BLaER1 treated with 17β-estradiol and CSF1 and Interleukin-3, amounts not matched to agents 10 nM and 100 nM (cell line): ENCODE measurements at regions not wholly inside any gene's neighbourhood (a gene's known extent, or its start where the extent isn't known, plus 50 kb on each side); places are given as distances from the start of the nearest gene placed in this dataset.
"Not testable (repeated sequence)": the region's sequence is repeated elsewhere in the genome, so short reads cannot be mapped to it uniquely, and the experiment has no call there.

Experiments
- H3K27ac ChIP-seq, 11 experiments: shearing (Covaris generic); formaldehyde crosslinking; 2 replicates each; pipeline ENCODE4 v1.8.1; 2022
- H3K27me3 ChIP-seq, 11 experiments: shearing (Covaris generic); formaldehyde crosslinking; 2 replicates each; pipeline ENCODE4 v1.8.1; 2022
- H3K36me3 ChIP-seq, 11 experiments: shearing (Covaris generic); formaldehyde crosslinking; 2 replicates each; pipeline ENCODE4 v1.8.1; 2022
- H3K4me1 ChIP-seq, 10 experiments: shearing (Covaris generic); formaldehyde crosslinking; 2 replicates each; pipeline ENCODE4 v1.8.1; 2022
- H3K4me2 ChIP-seq, 11 experiments: shearing (Covaris generic); formaldehyde crosslinking; 2 replicates each; pipeline ENCODE4 v1.8.1; 2022
- H3K4me3 ChIP-seq, 10 experiments: shearing (Covaris generic); formaldehyde crosslinking; 2 replicates each; pipeline ENCODE4 v1.8.1; 2022
- H3K9ac ChIP-seq, 11 experiments: shearing (Covaris generic); formaldehyde crosslinking; 2 replicates each; pipeline ENCODE4 v1.8.1; 2022
- H3K9me3 ChIP-seq, 11 experiments: shearing (Covaris generic); formaldehyde crosslinking; replicated peaks in 1 of 11; 2 replicates each; pipeline ENCODE4 v1.8.1; 2022
- H4K20me1 ChIP-seq, 11 experiments: shearing (Covaris generic); formaldehyde crosslinking; 2 replicates each; pipeline ENCODE4 v1.8.1; 2022
- Cebpa-rat ChIP-seq, 11 experiments: shearing (Covaris generic); IDR thresholded peaks; 2 replicates each; pipeline ENCODE4 v1.8.1; 2022

DNA sequence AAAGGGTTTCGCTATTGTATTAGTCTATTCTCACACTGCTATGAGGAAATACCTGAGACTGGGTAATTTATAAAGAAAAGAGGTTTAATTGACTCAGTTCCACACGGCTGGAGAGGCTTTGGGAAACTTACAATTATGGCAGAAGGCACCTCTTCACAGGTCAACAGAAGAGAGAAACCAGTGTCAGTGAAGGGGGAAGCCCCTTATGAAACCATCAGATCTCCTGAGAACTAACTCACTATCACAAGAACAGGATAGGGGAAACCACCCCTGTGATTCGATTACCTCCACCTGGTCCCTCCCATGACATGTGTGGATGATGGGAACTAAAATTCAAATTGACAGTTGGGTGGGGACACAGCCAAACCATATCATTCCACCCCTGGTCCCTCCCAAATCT is 589.5 kb downstream of the CENPC start:
- H3K36me3 ChIP-seq: no peaks in the 10 kb centered on the region
- no peak overlapping the region for H3K27ac ChIP-seq
- H3K9ac ChIP-seq: no peak overlapping the region
- H3K4me1 ChIP-seq: peaks cover 0 to 45% (median 0%) of the 10 kb centered on the region in 10 experiments; a peak in 6 of 20 replicates
- H4K20me1 ChIP-seq: no peaks in the 10 kb centered on the region
- no peak for TF ChIP-seq Cebpa-rat (IDR thresholded peaks at IDR 0.05)
- peaks cover 0 to 9% (median 0%) of the 10 kb centered on the region in 11 experiments; a peak in 3 of 22 replicates for H3K9me3 ChIP-seq
- no peak overlapping the region for H3K4me3 ChIP-seq
- no peaks in the 10 kb centered on the region for H3K27me3 ChIP-seq
- H3K4me2 ChIP-seq: no peak overlapping the region

DNA sequence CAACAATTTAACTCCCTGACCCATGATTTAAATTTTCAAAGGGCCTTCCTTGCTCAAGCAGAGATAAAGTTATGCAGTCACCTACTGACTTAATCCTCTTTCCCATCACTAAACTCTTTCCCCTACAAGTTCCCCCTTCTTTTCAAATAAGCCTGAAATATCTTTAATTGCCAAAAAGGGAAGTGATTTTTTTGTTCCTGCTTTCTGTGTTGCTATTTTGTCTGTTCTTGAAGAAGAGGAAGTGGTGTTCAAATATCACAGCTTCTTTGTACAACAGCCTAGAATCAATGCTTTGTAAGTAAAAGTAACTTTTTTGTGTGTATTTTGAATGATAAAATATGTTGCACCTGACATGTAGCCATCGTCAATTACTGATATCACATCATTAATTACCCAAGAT is 595.9 kb downstream of the CENPC start:
- peaks cover 13 to 65% (median 16%) of the 10 kb centered on the region in 10 experiments for H3K4me1 ChIP-seq
- TF ChIP-seq Cebpa-rat (IDR thresholded peaks at IDR 0.05): no peak
- H3K36me3 ChIP-seq: no peaks in the 10 kb centered on the region

DNA sequence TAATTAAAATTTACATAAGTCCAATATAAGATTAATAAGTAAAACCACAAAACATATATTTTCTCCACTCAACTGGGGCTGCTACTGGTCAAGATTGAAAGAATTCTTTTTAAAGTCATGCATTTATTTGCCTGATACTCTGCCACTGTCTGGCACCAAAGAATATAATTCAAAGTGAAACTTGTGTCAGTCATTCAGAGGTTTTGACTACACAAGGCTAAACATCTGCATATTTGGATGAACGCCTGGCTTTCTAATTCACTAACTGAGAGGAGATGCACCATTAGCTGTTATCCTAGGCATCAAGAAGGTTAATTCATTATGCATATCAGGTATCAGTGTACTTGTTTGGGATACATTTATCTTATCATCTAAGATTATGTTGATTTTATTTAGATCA is 598.5 kb downstream of the CENPC start:
- H3K4me3 ChIP-seq: no peak overlapping the region
- no peaks in the 10 kb centered on the region for H3K9me3 ChIP-seq
- peaks cover 13 to 73% (median 23%) of the 10 kb centered on the region in 10 experiments for H3K4me1 ChIP-seq
- H3K4me2 ChIP-seq: no peak overlapping the region
- TF ChIP-seq Cebpa-rat (IDR thresholded peaks at IDR 0.05): no peak
- no peak overlapping the region for H3K9ac ChIP-seq
- H3K36me3 ChIP-seq: no peaks in the 10 kb centered on the region
- H3K27me3 ChIP-seq: no peaks in the 10 kb centered on the region
- no peaks in the 10 kb centered on the region for H4K20me1 ChIP-seq
- H3K27ac ChIP-seq: no peak overlapping the region

More for the DNA sequence above, 595.9 kb downstream of the CENPC start:
- H3K9ac ChIP-seq: peak overlapping the region in 2 of 11 experiments; percentile 35 to 53; a peak in 4 of 22 replicates
- no peaks in the 10 kb centered on the region for H3K27me3 ChIP-seq
- H4K20me1 ChIP-seq: no peaks in the 10 kb centered on the region
- H3K4me3 ChIP-seq: no peak overlapping the region
- H3K27ac ChIP-seq: peak overlapping the region in 9 of 11 experiments; percentile 9 to 74 (median 36); a peak in 13 of 22 replicates
- no peaks in the 10 kb centered on the region for H3K9me3 ChIP-seq
- peak overlapping the region; percentile 44 to 88 (median 56); a peak in 21 of 22 replicates for H3K4me2 ChIP-seq

DNA sequence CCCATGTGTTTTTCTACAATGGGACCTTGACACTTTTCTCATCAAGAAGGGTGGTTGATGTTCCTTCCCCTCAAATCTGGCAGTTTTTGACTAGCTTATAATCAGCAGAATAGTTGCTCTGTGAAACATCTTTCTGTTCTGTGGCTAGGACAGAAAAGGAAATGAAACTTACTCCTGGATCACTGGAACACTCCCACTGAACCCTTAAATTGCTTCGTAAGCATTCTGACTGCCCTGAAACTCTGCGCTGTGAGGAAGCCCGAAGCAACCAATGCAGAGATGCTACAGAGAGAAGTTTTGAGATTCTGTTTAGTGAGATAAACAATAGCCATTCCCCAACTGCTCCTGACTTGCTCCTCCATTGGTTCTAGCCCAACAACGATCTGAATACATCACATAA is 602.2 kb downstream of the CENPC start:
- no peaks in the 10 kb centered on the region for H3K9me3 ChIP-seq
- no peaks in the 10 kb centered on the region for H3K27me3 ChIP-seq
- peak overlapping the region in 4 of 11 experiments; percentile 50 to 82 (median 71); a peak in 7 of 22 replicates for H3K4me2 ChIP-seq
- H4K20me1 ChIP-seq: no peaks in the 10 kb centered on the region
- no peak for TF ChIP-seq Cebpa-rat (IDR thresholded peaks at IDR 0.05)
- peak overlapping the region in 3 of 11 experiments; percentile 29 to 56 (median 48); a peak in 5 of 22 replicates for H3K27ac ChIP-seq
- H3K4me1 ChIP-seq: peaks cover 0 to 54% (median 5%) of the 10 kb centered on the region in 10 experiments; a peak in 8 of 20 replicates
- H3K36me3 ChIP-seq: no peaks in the 10 kb centered on the region
- H3K4me3 ChIP-seq: no peak overlapping the region
- no peak overlapping the region for H3K9ac ChIP-seq

DNA sequence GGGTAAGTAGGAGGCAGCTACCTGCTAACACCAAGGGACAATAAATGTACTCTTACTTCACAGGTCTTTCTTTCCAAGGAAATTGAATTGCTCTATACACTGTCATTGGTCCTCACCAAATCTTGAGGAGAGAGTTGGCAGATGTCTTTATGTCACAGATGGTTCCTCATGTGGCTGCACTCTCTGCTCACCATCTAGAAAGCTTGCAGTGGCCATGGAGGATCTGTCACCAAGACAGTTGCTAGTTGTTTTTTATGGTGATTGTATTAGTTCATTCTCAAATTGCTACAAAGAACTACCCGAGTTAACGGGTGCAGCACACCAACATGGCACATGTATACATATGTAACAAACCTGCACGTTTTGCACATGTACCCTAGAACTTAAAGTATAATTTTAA is 613.3 kb downstream of the CENPC start:
- H3K27me3 ChIP-seq, H3K4me2 ChIP-seq, H3K9ac ChIP-seq, H4K20me1 ChIP-seq, H3K36me3 ChIP-seq, H3K9me3 ChIP-seq, H3K4me3 ChIP-seq, H3K27ac ChIP-seq, H3K4me1 ChIP-seq: not testable (repeated sequence)

DNA sequence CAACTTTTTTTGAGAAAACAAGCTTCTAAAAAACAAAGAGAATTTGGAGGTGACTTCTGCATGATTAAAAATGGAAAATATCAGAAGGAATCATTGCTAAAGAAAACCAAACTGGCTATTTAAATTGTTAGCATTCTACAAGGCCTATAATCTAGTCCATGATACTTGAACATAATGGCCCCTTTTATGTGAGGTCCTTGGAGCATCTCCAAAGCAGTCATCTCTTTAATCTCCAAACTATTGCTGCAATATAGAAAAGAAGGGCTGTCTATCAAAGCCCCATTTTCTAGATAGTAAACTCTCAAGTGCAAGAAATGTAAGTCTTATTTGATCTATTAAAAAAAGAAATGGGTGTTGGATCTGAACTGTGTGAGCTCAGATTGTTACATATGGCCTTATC is 615.1 kb downstream of the CENPC start:
- Histone ChIP-seq H3K36me3 (no peaks in the 10 kb centered on the region), H3K27ac (no peak overlapping the region), H3K9ac (no peak overlapping the region), H3K4me1 (peaks cover 0 to 5% (median 0%) of the 10 kb centered on the region in 10 experiments; a peak in 1 of 20 replicates), H3K4me2 (no peak overlapping the region), H3K9me3 (peaks cover 0 to 6% (median 0%) of the 10 kb centered on the region in 11 experiments; a peak in 1 of 22 replicates), H3K4me3 (no peak overlapping the region), H4K20me1 (no peaks in the 10 kb centered on the region), H3K27me3 (no peaks in the 10 kb centered on the region)
- TF ChIP-seq Cebpa-rat (IDR thresholded peaks at IDR 0.05): no peak

DNA sequence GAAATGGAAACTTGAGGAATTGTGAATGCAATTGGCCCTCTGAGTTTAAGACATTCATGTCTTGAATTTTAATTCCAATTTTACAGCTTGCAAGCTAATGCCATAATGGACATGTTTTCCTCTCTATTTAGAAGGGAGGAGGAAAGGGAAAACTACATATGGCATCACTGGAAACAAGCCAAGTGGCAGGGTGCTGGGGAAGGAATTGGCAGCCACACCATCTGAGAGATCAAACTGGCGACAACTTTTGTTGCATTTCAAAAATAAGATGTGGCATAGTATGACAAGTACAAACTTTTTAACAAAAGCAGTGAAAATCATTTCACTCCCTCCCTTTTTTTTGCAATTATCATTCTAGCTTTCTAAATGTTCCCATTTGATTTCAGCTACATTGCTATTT is 615.6 kb downstream of the CENPC start:
- Histone ChIP-seq H3K4me1 (peaks cover 0 to 5% (median 0%) of the 10 kb centered on the region in 10 experiments; a peak in 1 of 20 replicates), H3K36me3 (no peaks in the 10 kb centered on the region), H3K9me3 (peaks cover 0 to 6% (median 0%) of the 10 kb centered on the region in 11 experiments; a peak in 1 of 22 replicates), H3K4me3 (no peak overlapping the region), H3K9ac (no peak overlapping the region), H4K20me1 (no peaks in the 10 kb centered on the region), H3K27ac (no peak overlapping the region), H3K4me2 (no peak overlapping the region), H3K27me3 (no peaks in the 10 kb centered on the region)
- TF ChIP-seq Cebpa-rat (IDR thresholded peaks at IDR 0.05): no peak

DNA sequence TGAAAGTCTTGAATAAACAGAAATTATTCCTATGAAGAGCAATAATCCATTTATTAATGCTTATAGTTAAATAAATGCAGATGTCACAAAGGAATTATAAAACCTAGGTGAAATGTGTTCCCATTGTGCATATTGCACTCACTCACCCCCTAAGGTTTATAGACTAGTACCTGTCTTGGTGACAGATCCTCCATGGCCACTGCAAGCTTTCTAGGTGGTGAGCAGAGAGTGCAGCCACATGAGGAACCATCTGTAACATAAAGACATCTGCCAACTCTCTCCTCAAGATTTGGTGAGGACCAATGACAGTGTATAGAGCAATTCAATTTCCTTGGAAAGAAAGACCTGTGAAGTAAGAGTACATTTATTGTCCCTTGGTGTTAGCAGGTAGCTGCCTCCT is 616.4 kb downstream of the CENPC start:
- H4K20me1 ChIP-seq, H3K4me2 ChIP-seq, H3K4me3 ChIP-seq, H3K4me1 ChIP-seq, H3K9me3 ChIP-seq, H3K27me3 ChIP-seq, H3K9ac ChIP-seq, H3K27ac ChIP-seq, H3K36me3 ChIP-seq: not testable (repeated sequence)

DNA sequence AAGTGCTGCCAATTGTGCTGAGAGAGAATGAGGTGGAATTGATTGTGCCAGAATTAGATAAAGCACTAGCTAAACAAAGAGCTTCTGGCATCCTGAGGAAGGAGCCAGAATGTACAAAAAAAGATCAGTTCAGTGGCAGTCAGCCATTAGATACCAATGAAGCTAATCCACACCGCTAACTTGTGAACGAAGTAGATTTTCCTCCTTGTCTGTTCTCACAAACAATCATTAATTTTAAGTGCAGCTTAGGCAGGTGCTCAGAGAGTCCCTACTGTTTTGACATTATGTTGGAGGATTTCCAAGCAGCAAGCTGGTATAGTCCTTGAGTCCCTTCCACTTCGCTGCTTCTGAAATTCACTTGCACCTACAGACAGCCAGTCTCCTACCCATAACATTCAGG is 617.4 kb downstream of the CENPC start:
- Histone ChIP-seq H3K27ac (no peak overlapping the region), H3K9me3 (peaks cover 0 to 5% (median 0%) of the 10 kb centered on the region in 11 experiments; a peak in 1 of 22 replicates), H3K9ac (no peak overlapping the region), H3K4me3 (no peak overlapping the region), H4K20me1 (no peaks in the 10 kb centered on the region), H3K4me1 (peaks cover 0 to 12% (median 0%) of the 10 kb centered on the region in 10 experiments; a peak in 7 of 20 replicates), H3K4me2 (no peak overlapping the region), H3K36me3 (no peaks in the 10 kb centered on the region), H3K27me3 (no peaks in the 10 kb centered on the region)
- TF ChIP-seq Cebpa-rat (IDR thresholded peaks at IDR 0.05): no peak

DNA sequence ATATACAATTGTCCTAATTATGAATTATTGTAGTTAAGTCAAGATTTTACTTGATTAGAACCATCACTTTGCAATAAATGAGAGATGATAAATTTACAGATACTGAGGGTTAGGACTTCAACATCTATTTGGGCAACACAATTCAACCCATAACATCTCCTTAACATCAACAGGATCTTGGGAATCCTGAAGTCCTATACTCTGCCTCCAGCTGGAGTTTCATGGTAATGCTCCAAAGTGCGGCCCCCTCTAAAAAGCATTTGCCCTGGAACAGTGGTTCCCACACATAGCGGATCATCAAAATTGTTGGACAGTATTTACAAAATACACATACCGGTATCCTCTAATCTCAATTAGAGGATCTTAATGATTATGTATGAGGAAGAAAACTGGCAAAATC is 618.6 kb downstream of the CENPC start:
- no peak for TF ChIP-seq Cebpa-rat (IDR thresholded peaks at IDR 0.05)
- no peaks in the 10 kb centered on the region for H3K36me3 ChIP-seq
- peaks cover 0 to 25% (median 0%) of the 10 kb centered on the region in 10 experiments; a peak in 7 of 20 replicates for H3K4me1 ChIP-seq
- H3K27me3 ChIP-seq: no peaks in the 10 kb centered on the region
- no peak overlapping the region for H3K4me2 ChIP-seq
- H3K27ac ChIP-seq: no peak overlapping the region
- H3K9me3 ChIP-seq: no peaks in the 10 kb centered on the region
- no peaks in the 10 kb centered on the region for H4K20me1 ChIP-seq
- no peak overlapping the region for H3K9ac ChIP-seq
- H3K4me3 ChIP-seq: no peak overlapping the region
